ENCODE measurements at regions not wholly inside any gene's neighbourhood (a gene's known extent, or its start where the extent isn't known, plus 50 kb on each side); places are given as distances from the start of the nearest gene placed in this dataset.

GRCh38 chr17:51500454-51500853 lies 240.1 kb downstream of the UTP18 start:
- H3K36me3 ChIP-seq (ENCODE audit: control insufficient read depth, insufficient read depth, low read length) = no peaks in the 10 kb centered on the region
- H3K4me3 ChIP-seq (ENCODE audit: low read depth, low read length) = no peak overlapping the region
- no peak for DNase-seq (ENCODE audit: low read depth)
- no peaks in the 10 kb centered on the region for H3K27me3 ChIP-seq (ENCODE audit: control insufficient read depth, insufficient read depth, low read length)
- no peak for TF ChIP-seq CTCF (IDR thresholded peaks at IDR 0.05; ENCODE audit: insufficient read depth, low read length, poor library complexity, severe bottlenecking)

GRCh38 chr17:51505450-51505849 lies 245.1 kb downstream of the UTP18 start:
- Histone ChIP-seq H3K36me3 (ENCODE audit: control insufficient read depth, insufficient read depth, low read length) (no peaks in the 10 kb centered on the region), H3K27me3 (ENCODE audit: control insufficient read depth, insufficient read depth, low read length) (no peaks in the 10 kb centered on the region), H3K4me3 (ENCODE audit: low read depth, low read length) (no peak overlapping the region)
- TF ChIP-seq CTCF (IDR thresholded peaks at IDR 0.05; ENCODE audit: insufficient read depth, low read length, poor library complexity, severe bottlenecking) = no peak
- DNase-seq (ENCODE audit: low read depth) = no peak

GRCh38 chr17:51507444-51507843 lies 247.1 kb downstream of the UTP18 start:
- no peak for TF ChIP-seq CTCF (IDR thresholded peaks at IDR 0.05; ENCODE audit: insufficient read depth, low read length, poor library complexity, severe bottlenecking)
- H3K4me3 ChIP-seq (ENCODE audit: low read depth, low read length) = no peak overlapping the region
- no peaks in the 10 kb centered on the region for H3K27me3 ChIP-seq (ENCODE audit: control insufficient read depth, insufficient read depth, low read length)
- H3K36me3 ChIP-seq (ENCODE audit: control insufficient read depth, insufficient read depth, low read length) = no peaks in the 10 kb centered on the region
- no peak for DNase-seq (ENCODE audit: low read depth)

- no peak overlapping the region for H3K4me3 ChIP-seq (ENCODE audit: low read depth, low read length)
- no peaks in the 10 kb centered on the region for H3K27me3 ChIP-seq (ENCODE audit: control insufficient read depth, insufficient read depth, low read length)
- TF ChIP-seq CTCF (IDR thresholded peaks at IDR 0.05; ENCODE audit: insufficient read depth, low read length, poor library complexity, severe bottlenecking) = no peak
- no peaks in the 10 kb centered on the region for H3K36me3 ChIP-seq (ENCODE audit: control insufficient read depth, insufficient read depth, low read length)
- no peak for DNase-seq (ENCODE audit: low read depth)
These were observed 247.7 kb downstream of the UTP18 start for GRCh38 chr17:51508048-51508447.

- no peak for TF ChIP-seq CTCF (IDR thresholded peaks at IDR 0.05; ENCODE audit: insufficient read depth, low read length, poor library complexity, severe bottlenecking)
- Histone ChIP-seq H3K27me3 (ENCODE audit: control insufficient read depth, insufficient read depth, low read length) (no peaks in the 10 kb centered on the region), H3K4me3 (ENCODE audit: low read depth, low read length) (no peak overlapping the region), H3K36me3 (ENCODE audit: control insufficient read depth, insufficient read depth, low read length) (no peaks in the 10 kb centered on the region)
- DNase-seq (ENCODE audit: low read depth) = no peak
These were observed 250.6 kb downstream of the UTP18 start for GRCh38 chr17:51510940-51511339.

GRCh38 chr17:51512220-51512907 lies 252.0 kb downstream of the UTP18 start:
- Histone ChIP-seq H3K36me3 (ENCODE audit: control insufficient read depth, insufficient read depth, low read length) (no peaks in the 10 kb centered on the region), H3K27me3 (ENCODE audit: control insufficient read depth, insufficient read depth, low read length) (no peaks in the 10 kb centered on the region), H3K4me3 (ENCODE audit: low read depth, low read length) (no peak overlapping the region)
- no peak for TF ChIP-seq CTCF (IDR thresholded peaks at IDR 0.05; ENCODE audit: insufficient read depth, low read length, poor library complexity, severe bottlenecking)
- no peak for DNase-seq (ENCODE audit: low read depth)

All from kidney epithelial cell (primary cell).